Raji (cell line): ENCODE measurements at regions not wholly inside any gene's neighbourhood (a gene's known extent, or its start where the extent isn't known, plus 50 kb on each side); places are given as distances from the start of the nearest gene placed in this dataset.

Experiments used
- POLR2A ChIP-seq: IDR thresholded peaks from 2 replicates; pipeline ENCODE4 v1.6.1; 2011; ENCODE audit warnings: low read depth, low read length, control low read depth; ENCODE audit not compliant: insufficient read depth

- TF ChIP-seq POLR2A = no peak
These were observed 253.5 kb upstream of the ZPLD1 start for GRCh38 chr3:102181175-102181920.

DNA sequence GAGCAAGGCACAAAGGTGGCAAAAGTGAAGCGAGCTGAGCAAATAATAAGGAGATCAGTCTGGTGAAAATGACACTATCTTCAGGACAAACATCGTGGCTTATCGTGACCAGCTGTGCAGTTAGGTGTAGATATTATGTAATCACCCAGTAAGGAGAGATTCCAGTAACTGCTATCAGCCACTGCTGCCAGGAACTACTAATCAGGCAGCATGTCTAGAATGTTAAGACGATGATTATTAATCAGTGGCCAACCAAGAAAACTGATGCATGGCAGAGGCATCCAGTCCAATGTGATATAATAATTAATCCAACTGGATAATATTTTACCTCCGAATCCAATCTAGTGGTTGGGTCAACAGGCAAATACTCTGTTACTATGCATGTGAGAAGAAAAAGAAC is 252.7 kb upstream of the ZPLD1 start:
- no peak for TF ChIP-seq POLR2A

- TF ChIP-seq POLR2A = no peak
These were observed 251.6 kb upstream of the ZPLD1 start for GRCh38 chr3:102183186-102183585.

DNA sequence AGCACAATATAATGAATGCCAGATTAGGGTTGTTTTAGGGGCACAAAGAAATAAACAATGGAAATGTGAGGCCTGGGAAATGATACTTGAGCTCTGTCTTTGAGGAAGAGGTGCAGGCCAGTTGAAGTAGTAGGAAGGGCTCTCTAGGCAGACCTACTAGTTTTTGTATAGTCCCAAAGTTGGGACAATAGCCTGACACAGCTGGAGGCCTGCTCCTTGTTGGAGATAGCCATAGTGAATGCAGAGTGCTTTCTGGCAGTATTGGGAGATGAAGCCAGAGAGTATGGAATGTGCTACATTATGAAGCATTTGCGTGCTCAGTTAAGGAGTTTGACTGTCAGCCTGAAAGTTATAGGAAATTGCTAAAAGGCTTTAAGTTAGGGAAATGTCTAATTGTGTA is 251.2 kb upstream of the ZPLD1 start:
- no peak for TF ChIP-seq POLR2A

DNA sequence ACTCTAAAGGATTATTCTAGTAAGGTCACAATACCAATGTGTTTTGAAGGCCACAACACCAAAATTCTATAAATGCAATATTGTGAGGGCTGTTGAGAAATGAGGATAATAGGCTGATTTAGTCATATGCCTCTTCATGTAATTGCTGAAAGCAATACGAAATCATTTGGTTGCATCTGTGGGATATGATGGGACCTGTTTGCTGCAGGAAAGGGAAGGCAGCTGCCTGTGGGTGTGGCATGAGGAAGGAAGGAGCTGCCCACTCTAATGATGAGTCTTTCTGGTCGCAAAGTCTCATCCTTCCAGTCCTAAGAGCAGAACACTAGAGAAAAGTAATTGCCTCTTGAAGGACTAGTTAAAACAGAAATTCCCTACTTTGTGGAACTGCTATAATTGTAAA is 245.3 kb upstream of the ZPLD1 start:
- TF ChIP-seq POLR2A = no peak

DNA sequence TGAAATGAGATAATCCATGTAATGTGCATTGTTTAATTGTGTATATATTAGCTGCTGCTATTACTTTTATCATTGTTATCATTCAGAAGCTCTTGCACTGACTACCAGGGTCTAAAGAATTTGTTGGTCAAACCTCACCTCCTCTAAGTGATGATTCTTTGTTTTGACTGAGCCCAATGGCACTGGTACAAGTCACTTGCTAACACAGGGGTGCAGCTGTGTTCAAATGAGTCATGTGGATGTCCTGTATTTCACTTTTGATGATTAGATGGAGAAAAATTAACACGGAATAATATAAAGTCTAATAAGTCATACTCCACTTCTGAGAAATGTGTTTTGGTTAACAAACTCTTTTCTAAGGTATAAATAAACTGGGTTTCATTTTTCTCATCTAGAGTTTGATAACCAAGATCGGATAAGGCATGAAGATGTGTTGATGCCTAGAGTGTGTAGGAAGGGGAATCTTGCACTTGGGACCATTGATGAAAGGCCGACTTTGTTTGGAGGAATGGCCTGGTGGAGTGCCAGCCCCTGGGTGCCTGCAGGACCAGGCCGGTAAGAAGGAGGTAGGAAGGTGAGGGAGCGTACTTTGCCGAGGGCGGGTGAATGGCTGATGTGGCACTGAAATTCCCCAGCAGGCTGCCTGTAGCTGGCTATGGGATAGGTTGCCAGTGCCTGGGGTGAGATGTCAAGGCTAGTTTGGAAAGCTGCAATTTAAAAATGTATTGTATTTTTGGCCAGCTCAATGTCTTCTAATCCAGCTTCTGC is 244.7 kb upstream of the ZPLD1 start:
- no peak for TF ChIP-seq POLR2A

GRCh38 chr3:102192575-102192974 is 242.2 kb upstream of the ZPLD1 start:
- no peak for TF ChIP-seq POLR2A

DNA sequence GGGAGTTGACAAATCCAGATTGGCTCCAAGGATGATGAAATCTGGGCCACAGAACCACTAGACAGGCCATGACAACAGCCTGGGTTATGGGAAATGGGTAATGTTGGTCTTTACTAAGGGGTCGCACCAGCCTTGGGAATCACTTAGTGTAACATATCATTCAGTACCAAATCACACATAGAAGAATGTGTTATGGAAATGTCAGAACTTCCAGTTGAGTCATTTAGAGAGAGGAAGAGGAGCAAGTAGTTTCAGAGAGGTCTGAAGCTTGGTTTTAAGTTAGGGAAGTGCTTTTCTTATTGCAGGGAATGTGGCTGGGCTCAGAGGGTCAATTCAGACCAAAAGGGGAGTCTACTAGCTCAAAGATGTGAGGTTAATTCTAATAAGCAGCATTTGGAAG is 241.6 kb upstream of the ZPLD1 start:
- TF ChIP-seq POLR2A = no peak

GRCh38 chr3:102194001-102194400 is 240.8 kb upstream of the ZPLD1 start:
- no peak for TF ChIP-seq POLR2A

DNA sequence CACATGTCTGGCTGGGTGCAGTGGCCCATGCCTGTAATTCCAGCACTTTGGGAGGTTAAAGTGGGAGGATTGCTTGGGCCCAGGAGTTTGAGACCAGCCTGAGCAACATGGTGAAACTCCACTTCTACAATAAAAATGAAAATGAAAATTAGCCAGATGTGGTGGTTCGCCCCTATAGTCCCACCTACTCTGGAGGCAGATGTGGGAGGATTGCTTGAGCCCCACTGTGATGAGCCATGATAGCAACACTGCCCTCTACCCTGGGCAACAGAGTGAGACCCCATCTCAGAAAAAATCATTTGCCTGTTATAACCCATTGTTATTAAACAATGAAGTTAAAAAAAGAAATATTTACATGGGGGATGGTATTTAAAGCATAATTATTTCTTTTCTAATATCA is 240.1 kb upstream of the ZPLD1 start:
- no peak for TF ChIP-seq POLR2A

DNA sequence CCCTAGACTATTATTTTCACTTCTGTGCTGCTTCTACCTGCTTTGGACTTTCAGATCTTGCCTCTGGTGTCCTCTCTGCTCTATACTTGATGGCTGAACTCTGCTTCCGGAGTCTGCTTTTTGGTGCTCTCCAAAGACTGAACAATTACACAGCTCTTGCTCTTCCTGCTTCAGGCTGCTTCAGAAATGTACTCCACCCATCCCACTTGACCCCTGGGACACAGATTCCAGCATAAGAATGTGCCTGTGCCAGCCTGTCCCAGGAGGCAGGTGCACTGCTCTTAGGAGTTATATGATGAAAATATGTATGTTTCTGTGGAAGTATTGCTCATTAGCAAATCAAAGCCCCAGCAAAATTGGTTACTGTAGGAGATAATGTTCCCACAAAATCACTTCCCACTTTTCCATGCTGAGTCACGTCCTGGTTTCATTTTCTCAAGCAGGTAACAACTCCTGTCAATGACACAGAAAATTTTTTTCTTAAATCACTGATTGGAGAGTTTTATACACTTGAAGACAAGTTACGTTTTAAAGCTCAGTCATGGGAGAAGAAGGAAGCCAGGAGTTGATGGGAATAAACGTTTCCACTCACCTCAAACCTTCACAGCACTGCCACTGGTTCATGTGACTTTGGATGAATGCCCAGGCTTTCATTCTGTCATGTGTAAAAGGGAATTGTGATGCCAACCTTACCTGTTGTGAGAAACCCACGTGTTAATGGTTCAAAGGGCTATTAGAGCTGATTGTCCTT is 239.4 kb upstream of the ZPLD1 start:
- no peak for TF ChIP-seq POLR2A

DNA sequence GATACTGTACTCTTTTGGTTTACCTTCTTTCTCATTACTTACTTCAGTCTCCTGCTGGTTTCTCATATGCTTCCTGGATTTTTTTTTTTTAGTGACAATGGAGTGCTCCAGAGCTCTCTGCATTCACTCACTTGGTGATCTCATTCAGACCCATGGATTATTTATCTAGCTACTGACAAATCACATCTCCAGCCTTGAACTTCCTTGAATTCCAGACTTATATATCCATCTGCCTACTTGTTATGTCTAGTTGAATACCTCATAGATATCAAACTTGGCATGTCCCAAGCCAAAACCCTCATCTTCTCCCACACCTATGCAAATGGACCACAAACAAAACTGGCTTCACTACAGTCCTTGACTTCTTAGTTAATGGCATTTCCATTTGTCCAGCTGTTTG is 234.7 kb upstream of the ZPLD1 start:
- TF ChIP-seq POLR2A = no peak

DNA sequence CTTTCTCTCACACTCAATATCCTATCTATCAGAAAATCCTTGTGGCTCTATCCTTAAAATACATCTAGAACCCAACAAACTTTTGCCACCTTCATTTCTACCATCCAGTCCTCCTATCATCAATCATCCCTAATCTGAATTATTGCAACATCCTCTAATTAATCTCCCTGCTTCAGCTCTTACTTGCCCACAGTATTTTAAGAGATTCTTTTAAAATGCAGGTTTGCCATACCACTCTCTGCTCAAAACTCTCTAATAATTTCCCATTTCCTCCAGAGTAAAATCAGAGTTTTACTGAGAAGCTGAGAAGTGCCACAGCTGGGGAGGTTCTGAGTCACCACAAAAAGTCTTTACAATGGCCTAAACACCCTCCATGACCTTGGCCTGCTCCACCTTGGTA is 234.3 kb upstream of the ZPLD1 start:
- TF ChIP-seq POLR2A = no peak

DNA sequence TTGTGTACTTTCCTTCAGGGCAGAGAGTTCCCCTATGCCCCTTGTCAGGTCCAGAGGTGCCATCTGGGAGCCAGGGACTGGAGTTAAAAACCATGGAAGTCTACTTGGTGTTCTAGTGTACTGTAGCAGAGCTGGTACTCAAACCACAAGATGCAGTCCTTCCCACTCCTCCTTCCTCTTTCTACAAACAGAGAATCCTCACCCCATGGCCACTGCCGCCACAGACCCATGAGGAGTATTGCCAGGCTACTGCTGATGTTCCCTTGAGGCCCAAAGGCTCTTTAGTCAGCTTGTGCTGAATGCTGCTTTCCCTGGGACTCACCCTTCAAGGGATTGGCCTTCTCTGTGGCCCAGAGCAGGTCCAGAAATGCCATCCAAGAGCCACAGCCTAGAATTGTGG is 229.2 kb upstream of the ZPLD1 start:
- no peak for TF ChIP-seq POLR2A

- TF ChIP-seq POLR2A = no peak
These were observed 228.2 kb upstream of the ZPLD1 start for GRCh38 chr3:102206511-102207031.
